H1 (cell line): ENCODE measurements at regions not wholly inside any gene's neighbourhood (a gene's known extent, or its start where the extent isn't known, plus 50 kb on each side); places are given as distances from the start of the nearest gene placed in this dataset.

Experiments
- BCL11A ChIP-seq, 2 experiments: IDR thresholded peaks; one replicate each; pipeline ENCODE4 v1.6.1; 2011; ENCODE audit warnings: low read depth in 2 of 2, low read length in 2 of 2, mild to moderate bottlenecking in 2 of 2
- CHD1 ChIP-seq: IDR thresholded peaks from 2 replicates; pipeline ENCODE4 v1.6.1; 2012; ENCODE audit warnings: low read depth, low read length, improper control_type of control experiment
- CHD2 ChIP-seq: IDR thresholded peaks from 2 replicates; pipeline ENCODE4 v1.6.1; 2012; ENCODE audit warnings: low read length, improper control_type of control experiment
- CTCF ChIP-seq, 3 experiments: IDR thresholded peaks; 1 replicate in 2 of 3; 2 replicates in 1 of 3; pipeline versions ENCODE4 v1.5.1 to v1.6.1; 2011; ENCODE audit warnings: low read length in 3 of 3, mild to moderate bottlenecking in 3 of 3, inconsistent platforms in 2 of 3, low read depth in 1 of 3, moderate library complexity in 1 of 3; ENCODE audit not compliant: insufficient read depth in 1 of 3; ENCODE audit errors: control extremely low read depth in 1 of 3
- EZH2 ChIP-seq: fragments of 200-600 bp; sonication (generic); IDR thresholded peaks from 2 replicates; pipeline ENCODE4 v1.7.1; 2012; ENCODE audit warnings: low read depth, mild to moderate bottlenecking, moderate library complexity, low read length, inconsistent platforms; ENCODE audit not compliant: severe bottlenecking
- HDAC2 ChIP-seq, 2 experiments: fragments of 300-600 bp in 1 of 2; sonication (generic) in 1 of 2; IDR thresholded peaks; 2 replicates each; pipeline ENCODE4 v1.6.1; 2011 to 2012; ENCODE audit warnings: low read depth in 2 of 2, low read length in 2 of 2, mild to moderate bottlenecking in 2 of 2, moderate library complexity in 2 of 2, borderline replicate concordance in 1 of 2, inconsistent platforms in 1 of 2
- JUN ChIP-seq: IDR thresholded peaks from 2 replicates; pipeline ENCODE4 v1.6.1; 2011; ENCODE audit warnings: low read depth, mild to moderate bottlenecking, improper control_type of control experiment, low read length
- POLR2A ChIP-seq, 2 experiments: IDR thresholded peaks; 1 replicate in 1 of 2; 2 replicates in 1 of 2; pipeline ENCODE4 v1.6.1; 2011; ENCODE audit warnings: low read depth in 2 of 2, low read length in 2 of 2, mild to moderate bottlenecking in 2 of 2; ENCODE audit errors: control extremely low read depth in 1 of 2
- SIN3A ChIP-seq, 2 experiments: IDR thresholded peaks in 1 of 2; conservative IDR thresholded peaks in 1 of 2; 2 replicates each; pipeline ENCODE4 v1.6.1; 2011 to 2012; ENCODE audit warnings: low read length in 2 of 2, improper control_type of control experiment in 1 of 2, low read depth in 1 of 2, mild to moderate bottlenecking in 1 of 2
- SP1 ChIP-seq: IDR thresholded peaks from 2 replicates; pipeline ENCODE4 v1.6.1; 2011; ENCODE audit warnings: low read depth, low read length
- SUZ12 ChIP-seq: fragments of 200-600 bp; sonication (generic); IDR thresholded peaks from 2 replicates; pipeline ENCODE4 v1.6.1; 2012; ENCODE audit warnings: mild to moderate bottlenecking, inconsistent platforms, low read length, moderate library complexity, mixed read lengths
- ZNF274 ChIP-seq: IDR thresholded peaks from 2 replicates; pipeline ENCODE4 v1.7.0; 2012; ENCODE audit warnings: low read length, borderline replicate concordance; ENCODE audit errors: extremely low read depth

- TF ChIP-seq CHD2 (no peak), POLR2A (IDR thresholded peaks at IDR 0.05; ENCODE audit: control extremely low read depth in 1 of 2, low read depth in 2 of 2, low read length in 2 of 2) (no peak), CTCF (IDR thresholded peaks at IDR 0.05; ENCODE audit: control extremely low read depth in 1 of 3, insufficient read depth in 1 of 3, low read depth in 1 of 3, low read length in 3 of 3) (no peak), EZH2 (no peak), SP1 (no peak), SUZ12 (no peak), JUN (no peak), BCL11A (IDR thresholded peaks at IDR 0.05; ENCODE audit: low read depth in 2 of 2, low read length in 2 of 2) (no peak), CHD1 (no peak), HDAC2 (IDR thresholded peaks at IDR 0.05; ENCODE audit: borderline replicate concordance in 1 of 2, low read depth in 2 of 2, low read length in 2 of 2) (no peak), ZNF274 (no peak), SIN3A (conservative IDR thresholded peaks at IDR 0.05 in 1 of 2, IDR thresholded peaks at IDR 0.05 in 1 of 2; ENCODE audit: low read depth in 1 of 2, low read length in 2 of 2) (no peak)
Measured at GRCh38 chr14:56959869-56960268, 149.6 kb upstream of the OTX2 start.
